ENCODE measurements at regions not wholly inside any gene's neighbourhood (a gene's known extent, or its start where the extent isn't known, plus 50 kb on each side); places are given as distances from the start of the nearest gene placed in this dataset.

DNA sequence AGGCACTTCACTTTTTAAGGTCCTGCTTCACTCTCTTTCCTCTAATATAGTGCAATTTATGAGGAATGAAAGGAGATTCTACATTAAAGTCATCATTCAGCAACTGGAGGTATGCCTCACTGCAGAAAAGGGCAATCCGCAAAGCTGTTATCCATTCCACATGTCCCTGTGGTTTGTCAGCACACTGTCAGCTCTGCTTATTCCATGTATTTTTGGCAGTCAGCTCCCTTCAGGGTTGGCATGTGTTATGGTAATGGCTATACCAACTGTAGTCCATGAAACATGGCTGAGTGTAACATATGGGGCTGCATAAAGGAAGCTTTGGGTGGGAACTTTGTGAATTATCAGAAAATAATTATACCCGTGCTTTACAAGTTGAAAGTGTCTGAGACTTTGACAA is 154.1 kb downstream of the GALC start:
- Histone ChIP-seq H3K4me3 (no peak overlapping the region), H3K79me2 (replicated peaks; ENCODE audit: insufficient read depth) (no peaks in the 10 kb centered on the region), H3K4me1 (ENCODE audit: insufficient read depth) (no peaks in the 10 kb centered on the region), H2AFZ (no peak overlapping the region), H3K27ac (ENCODE audit: low read depth) (no peak overlapping the region), H3K4me2 (no peak overlapping the region), H3K36me3 (ENCODE audit: insufficient read depth) (no peaks in the 10 kb centered on the region), H3F3A (replicated peaks; ENCODE audit: low read depth) (no peaks in the 10 kb centered on the region), H4K20me1 (replicated peaks; ENCODE audit: insufficient read depth) (no peaks in the 10 kb centered on the region), H3K9me2 (ENCODE audit: insufficient read depth) (peaks cover 10% of the 10 kb centered on the region; the same call in 1 of the 2 replicates), H3K27me3 (ENCODE audit: insufficient read depth) (no peaks in the 10 kb centered on the region)
- DNase-seq (ENCODE audit: low spot score) = no peak
- TF ChIP-seq, protein P1, sequence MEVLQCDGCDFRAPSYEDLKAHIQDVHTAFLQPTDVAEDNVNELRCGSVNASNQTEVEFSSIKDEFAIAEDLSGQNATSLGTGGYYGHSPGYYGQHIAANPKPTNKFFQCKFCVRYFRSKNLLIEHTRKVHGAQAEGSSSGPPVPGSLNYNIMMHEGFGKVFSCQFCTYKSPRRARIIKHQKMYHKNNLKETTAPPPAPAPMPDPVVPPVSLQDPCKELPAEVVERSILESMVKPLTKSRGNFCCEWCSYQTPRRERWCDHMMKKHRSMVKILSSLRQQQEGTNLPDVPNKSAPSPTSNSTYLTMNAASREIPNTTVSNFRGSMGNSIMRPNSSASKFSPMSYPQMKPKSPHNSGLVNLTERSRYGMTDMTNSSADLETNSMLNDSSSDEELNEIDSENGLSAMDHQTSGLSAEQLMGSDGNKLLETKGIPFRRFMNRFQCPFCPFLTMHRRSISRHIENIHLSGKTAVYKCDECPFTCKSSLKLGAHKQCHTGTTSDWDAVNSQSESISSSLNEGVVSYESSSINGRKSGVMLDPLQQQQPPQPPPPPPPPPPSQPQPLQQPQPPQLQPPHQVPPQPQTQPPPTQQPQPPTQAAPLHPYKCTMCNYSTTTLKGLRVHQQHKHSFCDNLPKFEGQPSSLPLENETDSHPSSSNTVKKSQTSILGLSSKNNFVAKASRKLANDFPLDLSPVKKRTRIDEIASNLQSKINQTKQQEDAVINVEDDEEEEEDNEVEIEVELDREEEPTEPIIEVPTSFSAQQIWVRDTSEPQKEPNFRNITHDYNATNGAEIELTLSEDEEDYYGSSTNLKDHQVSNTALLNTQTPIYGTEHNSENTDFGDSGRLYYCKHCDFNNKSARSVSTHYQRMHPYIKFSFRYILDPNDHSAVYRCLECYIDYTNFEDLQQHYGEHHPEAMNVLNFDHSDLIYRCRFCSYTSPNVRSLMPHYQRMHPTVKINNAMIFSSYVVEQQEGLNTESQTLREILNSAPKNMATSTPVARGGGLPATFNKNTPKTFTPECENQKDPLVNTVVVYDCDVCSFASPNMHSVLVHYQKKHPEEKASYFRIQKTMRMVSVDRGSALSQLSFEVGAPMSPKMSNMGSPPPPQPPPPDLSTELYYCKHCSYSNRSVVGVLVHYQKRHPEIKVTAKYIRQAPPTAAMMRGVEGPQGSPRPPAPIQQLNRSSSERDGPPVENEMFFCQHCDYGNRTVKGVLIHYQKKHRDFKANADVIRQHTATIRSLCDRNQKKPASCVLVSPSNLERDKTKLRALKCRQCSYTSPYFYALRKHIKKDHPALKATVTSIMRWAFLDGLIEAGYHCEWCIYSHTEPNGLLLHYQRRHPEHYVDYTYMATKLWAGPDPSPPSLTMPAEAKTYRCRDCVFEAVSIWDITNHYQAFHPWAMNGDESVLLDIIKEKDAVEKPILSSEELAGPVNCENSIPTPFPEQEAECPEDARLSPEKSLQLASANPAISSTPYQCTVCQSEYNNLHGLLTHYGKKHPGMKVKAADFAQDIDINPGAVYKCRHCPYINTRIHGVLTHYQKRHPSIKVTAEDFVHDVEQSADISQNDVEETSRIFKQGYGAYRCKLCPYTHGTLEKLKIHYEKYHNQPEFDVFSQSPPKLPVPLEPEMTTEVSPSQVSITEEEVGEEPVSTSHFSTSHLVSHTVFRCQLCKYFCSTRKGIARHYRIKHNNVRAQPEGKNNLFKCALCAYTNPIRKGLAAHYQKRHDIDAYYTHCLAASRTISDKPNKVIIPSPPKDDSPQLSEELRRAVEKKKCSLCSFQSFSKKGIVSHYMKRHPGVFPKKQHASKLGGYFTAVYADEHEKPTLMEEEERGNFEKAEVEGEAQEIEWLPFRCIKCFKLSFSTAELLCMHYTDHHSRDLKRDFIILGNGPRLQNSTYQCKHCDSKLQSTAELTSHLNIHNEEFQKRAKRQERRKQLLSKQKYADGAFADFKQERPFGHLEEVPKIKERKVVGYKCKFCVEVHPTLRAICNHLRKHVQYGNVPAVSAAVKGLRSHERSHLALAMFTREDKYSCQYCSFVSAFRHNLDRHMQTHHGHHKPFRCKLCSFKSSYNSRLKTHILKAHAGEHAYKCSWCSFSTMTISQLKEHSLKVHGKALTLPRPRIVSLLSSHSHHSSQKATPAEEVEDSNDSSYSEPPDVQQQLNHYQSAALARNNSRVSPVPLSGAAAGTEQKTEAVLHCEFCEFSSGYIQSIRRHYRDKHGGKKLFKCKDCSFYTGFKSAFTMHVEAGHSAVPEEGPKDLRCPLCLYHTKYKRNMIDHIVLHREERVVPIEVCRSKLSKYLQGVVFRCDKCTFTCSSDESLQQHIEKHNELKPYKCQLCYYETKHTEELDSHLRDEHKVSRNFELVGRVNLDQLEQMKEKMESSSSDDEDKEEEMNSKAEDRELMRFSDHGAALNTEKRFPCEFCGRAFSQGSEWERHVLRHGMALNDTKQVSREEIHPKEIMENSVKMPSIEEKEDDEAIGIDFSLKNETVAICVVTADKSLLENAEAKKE (CRISPR knock-in tag; IDR thresholded peaks at IDR 0.05) = no peak
- TF ChIP-seq EZH2phosphoT487 (IDR thresholded peaks at IDR 0.05; ENCODE audit: unreplicated experiment) (no peak), EZH2 (IDR thresholded peaks at IDR 0.05; ENCODE audit: low read depth, unreplicated experiment) (no peak), JUNB (IDR thresholded peaks at IDR 0.05; ENCODE audit: unreplicated experiment) (no peak), REST (IDR thresholded peaks at IDR 0.05; ENCODE audit: unreplicated experiment) (no peak), ZNF114 (CRISPR knock-in tag; IDR thresholded peaks at IDR 0.05) (no peak), CTCF (conservative IDR thresholded peaks at IDR 0.05; ENCODE audit: low read depth in 2 of 2) (no peak), NANOG (IDR thresholded peaks at IDR 0.05; ENCODE audit: borderline replicate concordance) (no peak), STAT1 (IDR thresholded peaks at IDR 0.05; ENCODE audit: unreplicated experiment) (no peak), POLR2AphosphoS5 (IDR thresholded peaks at IDR 0.05; ENCODE audit: low read depth) (no peak), CREB1 (CRISPR knock-in tag; IDR thresholded peaks at IDR 0.05; ENCODE audit: low read depth) (no peak)
- no peaks in the 10 kb centered on the region for H3K36me3 Mint-ChIP-seq (ENCODE audit: low read depth)
- no peak overlapping the region for H3K4me3 Mint-ChIP-seq
- H3K4me1 Mint-ChIP-seq = no peaks in the 10 kb centered on the region
- no peak for ATAC-seq
- H3K27me3 Mint-ChIP-seq (ENCODE audit: insufficient read depth, low read depth, poor library complexity) = peaks cover 1% of the 10 kb centered on the region
- H3K27ac Mint-ChIP-seq = no peak overlapping the region
- H3K9me3 Mint-ChIP-seq = no peaks in the 10 kb centered on the region; the same call in 2 of the 3 replicates

Data from GM23338 (cell line).